GM12878 (cell line): ENCODE measurements at regions not wholly inside any gene's neighbourhood (a gene's known extent, or its start where the extent isn't known, plus 50 kb on each side); places are given as distances from the start of the nearest gene placed in this dataset.

Source experiments
- ATAC-seq: fragments of 200-7000 bp; cut with Tn5 transposase; 3 replicates; pipeline ENCODE4 v1.9.1; 2020; ENCODE audit warnings: mild to moderate bottlenecking, moderate library complexity
- BruUV-seq: library from RNA; stranded (reverse); fragments of 400-500 nt; replicated peaks from 2 replicates; lab custom pipeline; 2021; lab: Mats Ljungman, UMichigan
- CTCF ChIA-PET: fragments of 300-600 bp; sonication (Branson Sonifier 250); formaldehyde crosslinking; extraction: SDS; loops from one replicate; lab custom pipeline; 2021; ENCODE audit warnings: inconsistent platforms; lab: Yijun Ruan, JAX
- POLR2A ChIA-PET: fragments of 350-600 bp; formaldehyde crosslinking; extraction: SDS; loops from one replicate; lab custom pipeline; 2021; ENCODE audit warnings: inconsistent platforms; lab: Charles Lee
- RAD21 ChIA-PET: fragments of 300-600 bp; sonication (Branson Sonifier 250); formaldehyde crosslinking; loops from one replicate; lab custom pipeline; 2023; ENCODE audit warnings: antibody characterized with exemption; ENCODE audit not compliant: unreplicated experiment; lab: Charles Lee
- SMC1A ChIA-PET: fragments of 300-600 bp; sonication (Branson Sonifier 250); formaldehyde crosslinking; loops from one replicate; lab custom pipeline; 2023; ENCODE audit not compliant: unreplicated experiment, uncharacterized antibody; lab: Charles Lee
- DNase-seq: peaks from one replicate; pipeline ENCODE4 v3.0.0-alpha.2; 2011; ENCODE audit warnings: low read depth, low spot score
- FAIRE-seq: peaks from 3 replicates; lab custom pipeline; 2011; peaks lifted over from hg19 to GRCh38; lab: Jason Lieb, UNC
- H2AFZ ChIP-seq: 2 replicates; pipeline ENCODE4 v1.6.0; 2011; ENCODE audit warnings: low read depth, low read length, control low read depth; ENCODE audit not compliant: control insufficient read depth
- H3K27ac ChIP-seq: 2 replicates; pipeline ENCODE4 v1.5.1; 2011; ENCODE audit warnings: control low read depth; ENCODE audit not compliant: control insufficient read depth, insufficient read depth
- H3K27me3 ChIP-seq, 2 experiments: replicated peaks in 1 of 2; 2 replicates each; pipeline versions ENCODE4 v1.6.0 to v1.6.1; 2011; ENCODE audit warnings: low read length in 1 of 2; ENCODE audit not compliant: control insufficient read depth in 2 of 2, insufficient read depth in 2 of 2
- H3K36me3 ChIP-seq, 2 experiments: 2 replicates each; pipeline ENCODE4 v1.5.1; 2011; ENCODE audit warnings: low read length in 1 of 2; ENCODE audit not compliant: control insufficient read depth in 2 of 2, insufficient read depth in 2 of 2
- H3K4me1 ChIP-seq: 2 replicates; pipeline ENCODE4 v1.6.1; 2011; ENCODE audit warnings: mild to moderate bottlenecking, low read length, moderate library complexity, mixed read lengths; ENCODE audit not compliant: control insufficient read depth, insufficient read depth
- H3K4me2 ChIP-seq: 2 replicates; pipeline ENCODE4 v1.6.0; 2011; ENCODE audit warnings: control low read depth; ENCODE audit not compliant: control insufficient read depth, insufficient read depth
- H3K4me3 ChIP-seq: fragments of 200-600 bp; sonication (generic); 2 replicates; pipeline ENCODE4 v1.5.1; 2016
- H3K79me2 ChIP-seq: 2 replicates; pipeline ENCODE4 v1.6.0; 2011; ENCODE audit warnings: low read length; ENCODE audit not compliant: control insufficient read depth, insufficient read depth
- H3K9ac ChIP-seq: 2 replicates; pipeline ENCODE4 v1.8.0; 2011; ENCODE audit warnings: low read length, control low read depth, mixed read lengths; ENCODE audit not compliant: control insufficient read depth, insufficient read depth
- H3K9me3 ChIP-seq: replicated peaks from 3 replicates; pipeline ENCODE4 v1.5.1; 2011; ENCODE audit warnings: mild to moderate bottlenecking, low read length; ENCODE audit not compliant: control insufficient read depth, insufficient read depth
- H4K20me1 ChIP-seq: 2 replicates; pipeline ENCODE4 v1.6.0; 2011; ENCODE audit not compliant: control insufficient read depth, insufficient read depth
- ATF2 ChIP-seq: IDR thresholded peaks from 2 replicates; pipeline ENCODE4 v1.6.1; 2012; ENCODE audit warnings: low read length, inconsistent platforms
- BCL11A ChIP-seq: IDR thresholded peaks from 2 replicates; pipeline ENCODE4 v1.6.1; 2011; ENCODE audit warnings: low read depth, low read length
- CBFB ChIP-seq: IDR thresholded peaks from 2 replicates; pipeline ENCODE4 v1.6.1; 2016; ENCODE audit warnings: antibody characterized with exemption, low read depth
- CHD1 ChIP-seq: IDR thresholded peaks from 2 replicates; pipeline ENCODE4 v1.6.1; 2012; ENCODE audit warnings: low read depth, low read length, improper control_type of control experiment
- DPF2 ChIP-seq: fragments of 450-650 bp; IDR thresholded peaks from 2 replicates; pipeline ENCODE4 v1.6.1; 2017; ENCODE audit warnings: mild to moderate bottlenecking
- EED ChIP-seq: sonication (generic); IDR thresholded peaks from 2 replicates; pipeline ENCODE4 v1.6.1; 2016; ENCODE audit warnings: antibody characterized with exemption, low read depth
- HCFC1 ChIP-seq: fragments of 150-350 bp; IDR thresholded peaks from 2 replicates; pipeline ENCODE4 v1.6.1; 2014; ENCODE audit warnings: low read length
- IKZF1 ChIP-seq: fragments of 450-650 bp; conservative IDR thresholded peaks from 2 replicates; pipeline ENCODE4 v1.6.1; 2017; ENCODE audit warnings: antibody characterized with exemption, mild to moderate bottlenecking
- IKZF2 ChIP-seq, 2 experiments: fragments of 450-650 bp; IDR thresholded peaks; 2 replicates each; pipeline ENCODE4 v1.6.1; 2017; ENCODE audit warnings: mild to moderate bottlenecking in 2 of 2, moderate library complexity in 2 of 2
- IRF4 ChIP-seq: IDR thresholded peaks from 2 replicates; pipeline ENCODE4 v1.6.1; 2011; ENCODE audit warnings: low read depth, low read length
- KLF5 ChIP-seq: fragments of 450-650 bp; IDR thresholded peaks from 2 replicates; pipeline ENCODE4 v1.6.1; 2014; ENCODE audit warnings: mild to moderate bottlenecking; ENCODE audit not compliant: partially characterized antibody
- LARP7 ChIP-seq: fragments of 450-650 bp; IDR thresholded peaks from 2 replicates; pipeline ENCODE4 v1.6.1; 2017; ENCODE audit warnings: mild to moderate bottlenecking
- NKRF ChIP-seq: fragments of 450-650 bp; conservative IDR thresholded peaks from 2 replicates; pipeline ENCODE4 v1.6.1; 2017; ENCODE audit warnings: mild to moderate bottlenecking, moderate library complexity
- NR2C2 ChIP-seq: IDR thresholded peaks from 2 replicates; pipeline ENCODE4 v1.6.1; 2011; ENCODE audit warnings: borderline replicate concordance, low read depth; ENCODE audit not compliant: control insufficient read depth, insufficient read length
- PML ChIP-seq: IDR thresholded peaks from 2 replicates; pipeline ENCODE4 v1.6.1; 2012; ENCODE audit warnings: low read length, inconsistent platforms
- RB1 ChIP-seq: fragments of 450-650 bp; formaldehyde crosslinking; IDR thresholded peaks from 2 replicates; pipeline ENCODE4 v1.6.1; 2017; ENCODE audit warnings: mild to moderate bottlenecking, borderline replicate concordance
- RELA ChIP-seq: fragments of 450-650 bp; IDR thresholded peaks from 2 replicates; pipeline ENCODE4 v1.8.0; 2014; ENCODE audit warnings: borderline replicate concordance; ENCODE audit not compliant: partially characterized antibody
- SP1 ChIP-seq: IDR thresholded peaks from one replicate; pipeline ENCODE4 v1.6.1; 2011; ENCODE audit warnings: low read depth, low read length
- SPI1 ChIP-seq: IDR thresholded peaks from 2 replicates; pipeline ENCODE4 v1.6.1; 2011; ENCODE audit warnings: low read depth, mild to moderate bottlenecking, low read length, moderate library complexity, borderline replicate concordance; ENCODE audit not compliant: insufficient read depth
- STAT3 ChIP-seq: IDR thresholded peaks from 2 replicates; pipeline ENCODE4 v1.6.1; 2011; ENCODE audit warnings: low read depth, low read length, improper control_type of control experiment
- TARDBP ChIP-seq: IDR thresholded peaks from 2 replicates; pipeline ENCODE4 v1.6.1; 2016; ENCODE audit warnings: borderline replicate concordance
- WRNIP1 ChIP-seq: IDR thresholded peaks from 2 replicates; pipeline ENCODE4 v1.6.1; 2011; ENCODE audit warnings: low read depth, low read length, improper control_type of control experiment, borderline replicate concordance
- YY1 ChIP-seq: IDR thresholded peaks from 2 replicates; pipeline ENCODE4 v1.6.1; 2011; ENCODE audit warnings: low read depth, mild to moderate bottlenecking, low read length
- ZNF207 ChIP-seq: fragments of 450-650 bp; IDR thresholded peaks from 2 replicates; pipeline ENCODE4 v1.6.1; 2014; ENCODE audit warnings: antibody characterized with exemption, mild to moderate bottlenecking, borderline replicate concordance
- WGBS: methylation state at CpG from one replicate; pipeline ENCODE4 v1.1.6; 2016; ENCODE audit warnings: low lambda C conversion rate; ENCODE audit not compliant: insufficient replicate concordance, insufficient coverage; ENCODE audit errors: missing lambda C conversion rate; 5-methylcytosine and 5-hydroxymethylcytosine counted together
- in situ Hi-C: fragments of 300-500 bp; cut with MboI; formaldehyde crosslinking; loops from 9 replicates; pipeline ENCODE4 v1.14.3; 2018; ENCODE audit warnings: mixed read lengths
- intact Hi-C: fragments of 100-400 bp; cut with micrococcal nuclease; formaldehyde crosslinking; loops from one replicate; pipeline ENCODE4 v1.14.2; 2022; ENCODE audit not compliant: unreplicated experiment

- no peaks in the 10 kb centered on the region for H3K36me3 ChIP-seq
- ChIA-PET CTCF (interaction anchor here (3.0 to 4.7 kb wide), 3 partner anchors 39 to 149 kb away, joined by 10 to 29 read pairs (median 26); no protein-coding TSS in a partner anchor), RAD21 (interaction anchor here (1.5 to 2.3 kb wide), 3 partner anchors 40 to 142 kb away, joined by 3 to 11 read pairs (median 10); no protein-coding TSS in a partner anchor), POLR2A (no interaction called here), SMC1A (interaction anchor here (0.6 to 2.6 kb wide), 3 partner anchors 34 to 269 kb away, joined by 3 to 12 read pairs (median 4); no protein-coding TSS in a partner anchor)
- 0 out of 2 replicates have a peak overlapping the region, but pooled peaks have one; percentile 3 for H3K4me3 ChIP-seq
- H3K27ac ChIP-seq, result peak overlapping the region; percentile 28
- intact Hi-C loops (loop anchor here (5.0 kb wide), 1 partner anchor 469 kb away; no protein-coding TSS in a partner anchor), in situ Hi-C loops (loop anchor here (5.0 kb wide), 1 partner anchor 141 kb away; no protein-coding TSS in a partner anchor)
- DNase-seq (peak; percentile 37), ATAC-seq (peak; percentile 73), FAIRE-seq (peak; percentile 7)
- H3K4me2 ChIP-seq, result peak overlapping the region; percentile 93
- H4K20me1 ChIP-seq, result no peaks in the 10 kb centered on the region
- H3K9ac ChIP-seq, result no peak overlapping the region
- no peak overlapping the region for H2AFZ ChIP-seq
- peaks cover 11% of the 10 kb centered on the region for H3K9me3 ChIP-seq
- H3K4me1 ChIP-seq, result peaks cover 51% of the 10 kb centered on the region
- BruUV-seq, result no TSS peak
- no peaks in the 10 kb centered on the region for H3K79me2 ChIP-seq
- H3K27me3 ChIP-seq, result peaks cover 0 to 1% of the 10 kb centered on the region in 2 experiments; a peak in 2 of 4 replicates
- 35% methylated on average over 18 of the region's 18 CpGs for whole genome bisulfite sequencing
- TF ChIP-seq TARDBP (no peak), CHD1 (no peak), BCL11A (peak; percentile 49; the same call in 1 of the 2 replicates), IRF4 (no peak), NKRF (no peak), RB1 (no peak), WRNIP1 (no peak), PML (no peak), ZNF207 (no peak), ATF2 (peak; percentile 44; the same call in 1 of the 2 replicates), KLF5 (no peak), STAT3 (no peak), CBFB (peak; percentile 35; the same call in 1 of the 2 replicates), IKZF1 (peak; percentile 87), RELA (no peak), SPI1 (no peak), SP1 (no peak), DPF2 (peak; percentile 50; the same call in 1 of the 2 replicates), EED (peak; percentile 84), YY1 (no peak), HCFC1 (no peak), NR2C2 (no peak), IKZF2 (IDR thresholded peaks at IDR 0.05) (peak; percentile 80 to 81), LARP7 (no peak)
Measured at GRCh38 chr10:5583525-5584175, 58.9 kb downstream of the CALML3 start.
